Activated T-cell treated with anti-CD3 and anti-CD28 coated beads for 4 hours (primary cell): ENCODE measurements at regions not wholly inside any gene's neighbourhood (a gene's known extent, or its start where the extent isn't known, plus 50 kb on each side); places are given as distances from the start of the nearest gene placed in this dataset.

ENCODE experiments used
- DNase-seq: peaks from one replicate; pipeline ENCODE4 v3.0.0-alpha.2; 2020

DNA sequence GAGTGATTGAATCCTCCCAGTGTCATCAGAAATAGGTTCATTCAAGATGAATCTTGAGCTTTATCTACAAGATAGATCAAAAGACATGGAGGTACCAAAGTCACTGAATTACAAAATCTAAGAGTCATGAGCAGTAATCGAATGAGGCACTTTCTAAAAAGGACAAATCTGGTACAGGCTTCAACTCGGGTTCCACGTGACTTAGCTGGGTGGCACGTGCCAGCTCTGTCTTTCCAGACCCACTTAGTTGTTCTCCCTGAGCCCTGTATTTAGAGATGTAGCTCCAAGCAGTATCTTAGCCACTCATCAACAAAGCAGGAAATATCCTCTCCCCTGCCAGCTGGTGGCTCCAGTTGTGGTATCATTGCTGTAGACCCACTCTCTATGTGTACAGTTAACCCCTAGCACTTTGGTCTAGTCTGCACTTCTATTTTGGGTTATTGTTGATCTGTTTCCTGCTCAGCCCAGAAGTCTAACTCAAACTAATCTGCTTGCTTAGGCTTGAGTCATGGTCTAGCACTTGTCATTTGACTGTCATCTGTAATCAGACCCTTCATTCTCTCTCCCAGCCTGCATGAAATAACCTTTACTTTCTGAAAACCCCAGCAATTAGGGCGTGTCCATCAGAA lies 528.7 kb downstream of the ETS1 start:
- DNase-seq: no peak

- DNase-seq: no peak
These were observed 529.5 kb downstream of the ETS1 start for GRCh38 chr11:128057786-128058395.

GRCh38 chr11:128055576-128056217 lies 531.7 kb downstream of the ETS1 start:
- DNase-seq: no peak

- no peak for DNase-seq
These were observed 533.1 kb downstream of the ETS1 start for GRCh38 chr11:128053981-128054931.

- DNase-seq: no peak
These were observed 534.3 kb downstream of the ETS1 start for GRCh38 chr11:128052912-128053641.

GRCh38 chr11:128048121-128048520 lies 539.2 kb downstream of the ETS1 start:
- DNase-seq: no peak

DNA sequence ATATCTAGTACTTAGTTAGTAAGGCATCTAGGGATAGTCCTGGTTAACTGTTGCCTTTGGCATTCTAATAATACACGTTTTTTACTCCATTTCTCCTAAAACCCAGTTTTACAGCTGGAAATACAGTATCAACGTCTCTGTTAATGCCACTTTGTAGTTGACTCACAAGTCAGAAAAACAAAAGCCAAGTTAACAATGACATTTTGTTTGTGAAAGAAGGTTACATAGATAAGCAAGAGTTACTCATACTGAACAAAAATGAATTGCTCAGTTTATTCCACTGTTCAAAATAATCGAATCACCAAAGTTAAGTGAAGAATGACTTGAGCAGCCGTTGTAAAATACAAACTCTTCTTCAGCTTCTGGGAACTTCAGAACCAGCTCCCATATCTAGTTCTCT lies 540.3 kb downstream of the ETS1 start:
- DNase-seq: no peak

DNA sequence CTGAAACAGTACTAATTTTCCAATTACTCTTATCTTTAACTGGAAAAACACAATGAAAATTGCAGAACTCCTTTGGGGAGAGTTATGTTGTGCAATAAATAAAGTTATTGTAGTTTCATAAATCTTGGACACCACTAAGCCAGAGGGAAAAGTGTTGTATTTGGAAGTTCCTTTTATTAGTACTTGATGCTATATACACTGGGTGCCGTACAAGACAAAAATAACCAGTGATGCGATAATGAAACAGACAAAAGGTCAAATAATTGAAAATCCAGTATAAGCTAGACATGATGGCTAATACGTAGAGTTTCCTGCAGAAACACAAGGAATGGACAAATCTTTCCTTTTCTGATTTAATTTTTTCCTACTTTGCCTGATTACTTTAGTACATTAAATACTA lies 541.1 kb downstream of the ETS1 start:
- no peak for DNase-seq

DNA sequence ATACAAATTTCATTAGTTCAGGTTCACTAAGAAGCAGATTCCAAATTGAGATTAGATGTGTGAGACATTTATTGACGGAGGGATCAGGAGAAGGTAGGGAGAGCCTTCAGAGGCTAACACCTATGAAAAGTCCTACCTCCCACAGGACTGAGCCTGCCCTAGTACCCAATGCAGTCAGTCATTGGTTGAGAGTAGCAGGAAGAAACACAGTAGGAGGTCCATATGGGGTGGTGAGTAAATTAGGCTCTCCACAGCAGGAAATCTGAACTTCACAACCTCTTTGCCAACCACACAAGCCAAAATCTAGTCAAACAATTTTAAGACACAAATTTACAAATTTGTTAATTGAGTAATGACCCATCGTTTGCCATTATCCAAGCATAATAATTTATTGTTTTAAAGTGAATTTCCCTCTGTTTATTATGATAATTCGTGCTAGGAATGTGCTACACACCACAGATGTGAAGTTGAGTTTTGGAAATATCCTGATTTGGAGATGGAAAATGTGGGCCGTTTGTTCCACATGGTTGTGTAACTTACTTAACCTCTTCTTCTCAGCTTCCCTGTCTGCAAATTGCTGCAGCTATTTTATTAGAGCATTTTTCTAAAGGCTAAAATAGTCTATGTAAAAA lies 542.1 kb downstream of the ETS1 start:
- no peak for DNase-seq

DNA sequence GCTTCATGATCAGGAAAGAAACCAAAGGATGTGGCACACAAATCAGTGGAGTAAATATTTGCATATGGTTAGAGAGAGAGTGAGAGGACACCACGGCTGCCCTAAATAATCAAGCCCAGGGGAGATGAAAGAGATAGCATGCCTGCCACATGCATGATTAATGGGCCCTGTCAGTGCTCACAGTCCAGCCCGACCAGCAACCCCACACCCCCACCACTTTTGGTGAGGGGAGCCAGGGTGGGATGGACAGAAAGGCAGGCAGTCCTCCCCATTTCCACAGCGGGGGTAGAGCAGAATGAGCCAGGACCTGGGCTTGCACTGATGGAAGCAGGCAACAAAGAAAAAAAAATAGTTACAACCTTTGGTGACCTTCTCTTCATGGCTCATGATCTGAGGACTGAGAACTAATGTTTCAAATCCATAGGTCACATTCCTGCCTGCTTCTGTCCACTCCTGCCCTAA lies 545.0 kb downstream of the ETS1 start:
- DNase-seq: no peak

GRCh38 chr11:128040603-128041002 lies 546.8 kb downstream of the ETS1 start:
- DNase-seq: no peak

GRCh38 chr11:128039140-128040021 lies 548.0 kb downstream of the ETS1 start:
- DNase-seq: peak; percentile 63

DNA sequence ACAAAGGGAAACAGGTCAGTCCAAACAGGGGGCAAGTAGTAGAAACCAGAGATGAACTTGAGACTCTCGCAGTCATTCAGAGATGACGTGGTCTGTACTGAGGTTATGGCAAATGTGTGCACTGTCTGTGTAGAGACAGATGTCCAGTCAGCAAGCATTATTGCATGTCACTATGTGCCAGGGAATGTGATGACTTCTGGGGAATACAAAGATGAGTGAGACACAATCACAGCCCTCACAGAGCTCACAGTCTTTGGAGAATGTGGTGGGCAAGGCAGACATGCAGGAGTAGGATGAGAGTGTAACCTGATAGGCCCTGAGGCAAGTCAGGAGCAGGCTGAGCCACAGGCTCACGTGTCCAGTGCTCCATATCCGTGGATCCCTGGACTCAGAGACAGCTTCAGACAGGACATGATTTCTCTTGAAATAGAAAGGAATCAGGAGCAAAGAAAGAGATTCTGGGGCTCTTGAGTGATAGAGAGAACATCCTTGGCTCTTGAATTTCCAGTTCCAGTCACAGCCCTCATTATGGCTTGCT lies 550.7 kb downstream of the ETS1 start:
- DNase-seq: no peak

- no peak for DNase-seq
These were observed 551.4 kb downstream of the ETS1 start for GRCh38 chr11:128036006-128036405.

- DNase-seq: peak; percentile 62
These were observed 555.7 kb downstream of the ETS1 start for GRCh38 chr11:128031538-128032134.

- DNase-seq: no peak
These were observed 558.1 kb downstream of the ETS1 start for GRCh38 chr11:128029219-128029722.

DNA sequence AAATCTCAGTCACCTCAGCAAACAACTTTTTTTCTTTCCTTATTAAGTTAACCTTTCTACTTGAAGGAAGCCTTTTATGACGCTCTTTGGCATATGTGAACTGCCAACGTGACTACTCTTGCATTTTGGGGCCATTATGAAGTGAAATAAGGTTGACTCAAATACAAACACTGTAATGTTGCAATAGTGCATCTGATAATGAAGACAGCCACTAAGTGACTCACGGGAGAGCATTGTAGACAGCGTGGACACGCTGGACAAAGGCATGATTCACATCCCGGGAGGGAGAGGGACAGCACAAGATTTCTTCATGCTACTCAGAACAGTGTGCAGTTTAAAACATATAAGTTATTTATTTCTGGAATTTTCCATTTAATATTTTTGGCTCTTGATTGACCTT lies 560.8 kb downstream of the ETS1 start:
- DNase-seq: no peak

- DNase-seq: no peak
These were observed 564.6 kb downstream of the ETS1 start for GRCh38 chr11:128022761-128023160.

DNA sequence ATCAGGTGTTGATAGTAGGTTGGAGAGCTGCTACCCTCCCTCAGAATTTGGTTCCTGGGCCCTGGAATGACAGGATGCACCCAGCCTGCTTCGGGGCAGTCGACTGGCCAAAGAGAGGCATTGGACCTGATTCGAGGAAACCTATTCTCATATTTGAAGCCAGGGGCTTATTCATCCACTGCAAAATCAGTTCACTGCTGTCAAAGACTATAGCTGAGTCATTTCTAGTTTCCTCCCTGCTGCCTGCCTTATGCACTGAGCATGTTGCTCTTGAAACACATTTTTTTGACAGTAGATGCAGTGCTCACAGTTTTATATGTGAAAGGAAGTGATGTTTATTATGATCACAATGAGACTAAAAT lies 565.4 kb downstream of the ETS1 start:
- DNase-seq: no peak

DNA sequence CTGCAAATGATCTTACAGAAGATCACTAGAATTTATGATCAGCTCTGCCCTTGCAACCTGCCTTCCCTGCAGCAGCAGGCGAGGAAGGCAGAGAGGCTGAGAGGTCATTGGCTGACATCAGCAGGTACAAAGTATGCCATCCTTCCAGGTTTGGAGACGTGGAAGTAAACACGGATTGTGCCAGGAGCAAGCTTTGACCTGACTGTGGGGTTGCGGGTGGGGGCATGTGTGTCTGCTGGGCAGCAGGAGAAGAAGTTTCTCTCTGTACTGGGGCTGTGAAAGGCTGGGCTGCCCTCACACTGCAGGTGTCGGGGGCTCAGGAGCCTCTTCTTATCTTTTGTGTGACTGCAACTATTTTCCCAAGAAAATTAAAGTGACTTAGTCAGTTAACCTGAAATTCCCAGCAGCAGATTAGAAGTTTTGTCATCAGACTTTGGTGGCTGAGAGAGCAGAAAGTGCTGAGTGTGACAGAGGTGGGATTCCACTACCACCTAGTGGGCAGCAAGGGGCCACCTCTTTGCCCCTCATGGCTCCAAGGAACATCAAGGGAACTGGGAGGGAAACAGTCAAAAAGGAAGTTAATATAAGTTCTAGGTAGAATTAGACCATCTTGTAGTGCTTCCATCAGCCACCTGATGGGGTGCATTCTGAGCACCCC lies 565.9 kb downstream of the ETS1 start:
- DNase-seq: no peak
